Neural cell (in vitro differentiated cells): ENCODE measurements at regions not wholly inside any gene's neighbourhood (a gene's known extent, or its start where the extent isn't known, plus 50 kb on each side); places are given as distances from the start of the nearest gene placed in this dataset.

ENCODE experiments used
- H2AFZ ChIP-seq: fragments of 200-600, 300-800 bp; sonication (generic), shearing (Covaris generic); 2 replicates; pipeline ENCODE4 v1.6.0; 2014; ENCODE audit warnings: low read depth, mild to moderate bottlenecking, antibody characterized with exemption, low read length, moderate library complexity
- H3F3A ChIP-seq: fragments of 200-600 bp; shearing (Covaris generic); 2 replicates; pipeline ENCODE4 v1.6.1; 2016; ENCODE audit warnings: mild to moderate bottlenecking, moderate library complexity, mixed read lengths, antibody characterized with exemption, low read length; ENCODE audit not compliant: insufficient read depth, poor library complexity, severe bottlenecking
- H3K27ac ChIP-seq: fragments of 200-600, 300-800 bp; sonication (generic), shearing (Covaris generic); 2 replicates; pipeline ENCODE4 v1.5.1; 2014; ENCODE audit warnings: mild to moderate bottlenecking, low read length, moderate library complexity
- H3K27me3 ChIP-seq: fragments of 300-800, 200-600 bp; sonication (generic), shearing (Covaris generic); 2 replicates; pipeline ENCODE4 v1.6.0; 2014; ENCODE audit warnings: mild to moderate bottlenecking, low read depth, low read length, moderate library complexity; ENCODE audit not compliant: insufficient read depth
- H3K36me3 ChIP-seq: fragments of 300-800, 200-600 bp; sonication (generic), shearing (Covaris generic); 2 replicates; pipeline ENCODE4 v1.5.1; 2014; ENCODE audit warnings: mild to moderate bottlenecking, antibody characterized with exemption, low read length, moderate library complexity; ENCODE audit not compliant: insufficient read depth
- H3K4me2 ChIP-seq: fragments of 300-800, 200-600 bp; sonication (generic), shearing (Covaris generic); 2 replicates; pipeline ENCODE4 v1.6.0; 2014; ENCODE audit warnings: mild to moderate bottlenecking, low read length
- H3K4me3 ChIP-seq: fragments of 300-800, 200-600 bp; sonication (generic), shearing (Covaris generic); 2 replicates; pipeline ENCODE4 v1.5.1; 2014; ENCODE audit warnings: mild to moderate bottlenecking, low read length, moderate library complexity
- H3K79me2 ChIP-seq: fragments of 200-600 bp; shearing (Covaris generic); replicated peaks from 2 replicates; pipeline ENCODE4 v1.6.0; 2014; ENCODE audit warnings: mild to moderate bottlenecking, low read length, moderate library complexity; ENCODE audit not compliant: insufficient read depth
- H3K9ac ChIP-seq: fragments of 300-800, 200-600 bp; sonication (generic), shearing (Covaris generic); 2 replicates; pipeline ENCODE4 v1.6.1; 2016; ENCODE audit warnings: mild to moderate bottlenecking, low read length, mixed read lengths
- H3K9me2 ChIP-seq: fragments of 200-600 bp; shearing (Covaris generic); 2 replicates; pipeline ENCODE4 v1.6.1; 2016; ENCODE audit warnings: mild to moderate bottlenecking, low read length, mixed read lengths; ENCODE audit not compliant: insufficient read depth
- H3K9me3 ChIP-seq: fragments of 200-600, 300-800 bp; sonication (generic), shearing (Covaris generic); 2 replicates; pipeline ENCODE4 v1.6.1; 2016; ENCODE audit warnings: mild to moderate bottlenecking, mixed run types, low read length, moderate library complexity, mixed read lengths
- H4K20me1 ChIP-seq: fragments of 200-600 bp; shearing (Covaris generic); 2 replicates; pipeline ENCODE4 v1.6.1; 2016; ENCODE audit warnings: mild to moderate bottlenecking, mixed run types; ENCODE audit not compliant: insufficient read depth
- CTCF ChIP-seq: fragments of 450-650 bp; IDR thresholded peaks from 2 replicates; pipeline ENCODE4 v1.5.1; 2014; ENCODE audit warnings: antibody characterized with exemption, mild to moderate bottlenecking, moderate library complexity; ENCODE audit not compliant: poor library complexity, severe bottlenecking
- EP300 ChIP-seq: fragments of 450-650 bp; conservative IDR thresholded peaks from 2 replicates; pipeline ENCODE4 v1.6.1; 2014; ENCODE audit warnings: antibody characterized with exemption, mild to moderate bottlenecking, moderate library complexity; ENCODE audit not compliant: poor library complexity, severe bottlenecking
- EZH2 ChIP-seq: fragments of 200-600, 300-800 bp; shearing (Covaris generic), sonication (generic); IDR thresholded peaks from 2 replicates; pipeline ENCODE4 v1.6.1; 2014; ENCODE audit warnings: antibody characterized with exemption, low read length, borderline replicate concordance, mild to moderate bottlenecking; ENCODE audit not compliant: insufficient read depth, poor library complexity, severe bottlenecking
- MXI1 ChIP-seq: fragments of 450-650 bp; conservative IDR thresholded peaks from 2 replicates; pipeline ENCODE4 v1.6.1; 2014; ENCODE audit warnings: antibody characterized with exemption, mild to moderate bottlenecking; ENCODE audit not compliant: poor library complexity, severe bottlenecking
- POLR2AphosphoS5 ChIP-seq: IDR thresholded peaks from 2 replicates; pipeline ENCODE4 v1.6.1; 2012
- RAD21 ChIP-seq: fragments of 450-650 bp; conservative IDR thresholded peaks from 2 replicates; pipeline ENCODE4 v1.6.1; 2014; ENCODE audit warnings: antibody characterized with exemption, mild to moderate bottlenecking, moderate library complexity
- SMC3 ChIP-seq: fragments of 450-650 bp; conservative IDR thresholded peaks from 2 replicates; pipeline ENCODE4 v1.6.1; 2014; ENCODE audit warnings: antibody characterized with exemption, mild to moderate bottlenecking, moderate library complexity; ENCODE audit not compliant: poor library complexity
- TF ChIP-seq, protein P1 (sequence below): IDR thresholded peaks from 2 replicates; pipeline ENCODE4 v1.6.1; 2012; ENCODE audit warnings: borderline replicate concordance

- Histone ChIP-seq H3K27ac (no peak overlapping the region), H3K79me2 (no peaks in the 10 kb centered on the region), H3K27me3 (no peaks in the 10 kb centered on the region), H4K20me1 (no peaks in the 10 kb centered on the region), H2AFZ (no peak overlapping the region), H3K9me2 (no peaks in the 10 kb centered on the region), H3K4me2 (no peak overlapping the region), H3K9ac (no peak overlapping the region), H3F3A (peaks cover 7% of the 10 kb centered on the region), H3K4me3 (no peak overlapping the region), H3K36me3 (no peaks in the 10 kb centered on the region), H3K9me3 (no peaks in the 10 kb centered on the region)
- TF ChIP-seq MXI1 = no peak
- TF ChIP-seq, protein P1, sequence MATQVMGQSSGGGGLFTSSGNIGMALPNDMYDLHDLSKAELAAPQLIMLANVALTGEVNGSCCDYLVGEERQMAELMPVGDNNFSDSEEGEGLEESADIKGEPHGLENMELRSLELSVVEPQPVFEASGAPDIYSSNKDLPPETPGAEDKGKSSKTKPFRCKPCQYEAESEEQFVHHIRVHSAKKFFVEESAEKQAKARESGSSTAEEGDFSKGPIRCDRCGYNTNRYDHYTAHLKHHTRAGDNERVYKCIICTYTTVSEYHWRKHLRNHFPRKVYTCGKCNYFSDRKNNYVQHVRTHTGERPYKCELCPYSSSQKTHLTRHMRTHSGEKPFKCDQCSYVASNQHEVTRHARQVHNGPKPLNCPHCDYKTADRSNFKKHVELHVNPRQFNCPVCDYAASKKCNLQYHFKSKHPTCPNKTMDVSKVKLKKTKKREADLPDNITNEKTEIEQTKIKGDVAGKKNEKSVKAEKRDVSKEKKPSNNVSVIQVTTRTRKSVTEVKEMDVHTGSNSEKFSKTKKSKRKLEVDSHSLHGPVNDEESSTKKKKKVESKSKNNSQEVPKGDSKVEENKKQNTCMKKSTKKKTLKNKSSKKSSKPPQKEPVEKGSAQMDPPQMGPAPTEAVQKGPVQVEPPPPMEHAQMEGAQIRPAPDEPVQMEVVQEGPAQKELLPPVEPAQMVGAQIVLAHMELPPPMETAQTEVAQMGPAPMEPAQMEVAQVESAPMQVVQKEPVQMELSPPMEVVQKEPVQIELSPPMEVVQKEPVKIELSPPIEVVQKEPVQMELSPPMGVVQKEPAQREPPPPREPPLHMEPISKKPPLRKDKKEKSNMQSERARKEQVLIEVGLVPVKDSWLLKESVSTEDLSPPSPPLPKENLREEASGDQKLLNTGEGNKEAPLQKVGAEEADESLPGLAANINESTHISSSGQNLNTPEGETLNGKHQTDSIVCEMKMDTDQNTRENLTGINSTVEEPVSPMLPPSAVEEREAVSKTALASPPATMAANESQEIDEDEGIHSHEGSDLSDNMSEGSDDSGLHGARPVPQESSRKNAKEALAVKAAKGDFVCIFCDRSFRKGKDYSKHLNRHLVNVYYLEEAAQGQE = no peak
- TF ChIP-seq EZH2 = no peak
Observed at GRCh38 chr1:106749906-106750305, 306.6 kb upstream of the PRMT6 start.

GRCh38 chr1:106751002-106751401 is 305.5 kb upstream of the PRMT6 start:
- no peaks in the 10 kb centered on the region for H3K9me3 ChIP-seq
- no peaks in the 10 kb centered on the region for H3K79me2 ChIP-seq
- no peak overlapping the region for H2AFZ ChIP-seq
- TF ChIP-seq, protein P1 = no peak
- TF ChIP-seq POLR2AphosphoS5 (no peak), CTCF (no peak), MXI1 (no peak), EP300 (no peak), RAD21 (no peak), SMC3 (no peak)
- H3K36me3 ChIP-seq = no peaks in the 10 kb centered on the region
- H3K27ac ChIP-seq = no peak overlapping the region
- H3K4me3 ChIP-seq = no peak overlapping the region
- H3K9ac ChIP-seq = no peak overlapping the region
- H3K9me2 ChIP-seq = no peaks in the 10 kb centered on the region
- H3K27me3 ChIP-seq = no peaks in the 10 kb centered on the region
- peaks cover 7% of the 10 kb centered on the region for H3F3A ChIP-seq
- H4K20me1 ChIP-seq = no peaks in the 10 kb centered on the region
- H3K4me2 ChIP-seq = no peak overlapping the region
